Transverse colon (tissue), 3 donors: ENCODE measurements at regions not wholly inside any gene's neighbourhood (a gene's known extent, or its start where the extent isn't known, plus 50 kb on each side); places are given as distances from the start of the nearest gene placed in this dataset.

Source experiments
- CTCF ChIP-seq, 5 experiments: fragments of 200-600 bp in 3 of 5; fragments of 450-650 bp in 2 of 5; sonication (generic) in 3 of 5; IDR thresholded peaks; 1 replicate in 2 of 5; 2 replicates in 3 of 5; pipeline ENCODE4 v1.5.1; 2016 to 2017; ENCODE audit warnings: antibody characterized with exemption in 5 of 5, inconsistent platforms in 3 of 5, mild to moderate bottlenecking in 2 of 5, moderate library complexity in 1 of 5
- EP300 ChIP-seq: sonication (generic); formaldehyde crosslinking; IDR thresholded peaks from one replicate; pipeline ENCODE4 v1.6.1; 2017; ENCODE audit warnings: antibody characterized with exemption, low read depth

DNA sequence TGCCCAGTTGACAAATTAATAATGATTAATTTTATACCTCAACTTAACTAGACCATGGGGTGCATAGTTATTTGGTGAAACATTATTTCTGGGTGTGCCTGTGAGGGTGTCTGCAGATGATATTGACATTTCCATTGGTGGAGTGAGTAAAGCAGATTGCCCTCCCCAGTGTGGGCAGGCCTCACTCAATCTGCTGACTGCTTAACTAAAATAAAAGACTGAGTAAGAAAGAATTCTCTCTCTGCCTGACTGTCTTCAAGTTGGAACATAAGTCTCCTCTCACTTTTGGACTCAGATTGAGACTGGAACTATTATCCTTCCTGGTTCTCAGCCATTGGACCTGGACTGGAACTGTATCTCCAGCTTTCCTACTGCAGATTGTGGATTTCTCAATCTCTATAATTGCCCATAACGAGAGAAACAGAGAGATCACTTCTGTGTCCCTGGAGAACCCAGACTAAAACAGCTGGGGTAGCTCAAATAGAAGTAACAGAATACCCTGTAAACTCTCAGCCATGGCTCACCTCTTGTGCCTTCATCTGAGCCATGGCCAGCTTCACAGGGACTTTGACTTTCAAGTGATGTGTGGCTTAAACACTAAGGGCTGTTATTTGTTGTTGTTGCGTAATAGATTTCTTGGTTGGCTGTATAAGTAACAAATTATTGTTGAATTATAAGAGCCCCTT lies 575.3 kb upstream of the RAB6C start:
- TF ChIP-seq CTCF (IDR thresholded peaks at IDR 0.05) (no peak), EP300 (no peak)
